ENCODE measurements at regions not wholly inside any gene's neighbourhood (a gene's known extent, or its start where the extent isn't known, plus 50 kb on each side); places are given as distances from the start of the nearest gene placed in this dataset.

GRCh38 chrX:106331606-106332005 is 163.5 kb downstream of the PWWP3B start:
- H3K36me3 ChIP-seq: no peaks in the 10 kb centered on the region
- no peak for DNase-seq (ENCODE audit: low spot score)
- no peak overlapping the region for H3K4me3 ChIP-seq
- H3K4me1 ChIP-seq: no peaks in the 10 kb centered on the region
- H3K27ac ChIP-seq: no peak overlapping the region
- no peaks in the 10 kb centered on the region for H3K9me3 ChIP-seq
- TF ChIP-seq CTCF (IDR thresholded peaks at IDR 0.05): no peak
- no peaks in the 10 kb centered on the region for H3K27me3 ChIP-seq

- Histone ChIP-seq H3K4me1 (no peaks in the 10 kb centered on the region), H3K36me3 (no peaks in the 10 kb centered on the region), H3K27me3 (no peaks in the 10 kb centered on the region), H3K9me3 (peaks cover 0 to 18% of the 10 kb centered on the region in 2 donors), H3K4me3 (no peak overlapping the region), H3K27ac (no peak overlapping the region)
- no peak for TF ChIP-seq CTCF (IDR thresholded peaks at IDR 0.05)
- DNase-seq (ENCODE audit: low spot score): no peak
Observed at GRCh38 chrX:106341823-106342222, 173.7 kb downstream of the PWWP3B start.

GRCh38 chrX:106356580-106356979 is 188.5 kb downstream of the PWWP3B start:
- Histone ChIP-seq H3K4me3 (no peak overlapping the region), H3K27ac (no peak overlapping the region), H3K36me3 (no peaks in the 10 kb centered on the region), H3K9me3 (no peaks in the 10 kb centered on the region), H3K27me3 (no peaks in the 10 kb centered on the region), H3K4me1 (no peaks in the 10 kb centered on the region)
- no peak for DNase-seq (ENCODE audit: low spot score)
- no peak for TF ChIP-seq CTCF (IDR thresholded peaks at IDR 0.05)

- Histone ChIP-seq H3K4me3 (no peak overlapping the region), H3K36me3 (no peaks in the 10 kb centered on the region), H3K27me3 (no peaks in the 10 kb centered on the region), H3K27ac (no peak overlapping the region), H3K4me1 (no peaks in the 10 kb centered on the region), H3K9me3 (no peaks in the 10 kb centered on the region)
- no peak for DNase-seq (ENCODE audit: low spot score)
- TF ChIP-seq CTCF (IDR thresholded peaks at IDR 0.05): no peak
Observed at GRCh38 chrX:106363214-106363613, 195.1 kb downstream of the PWWP3B start.

- TF ChIP-seq CTCF (IDR thresholded peaks at IDR 0.05): no peak
- H3K27me3 ChIP-seq: no peaks in the 10 kb centered on the region
- no peaks in the 10 kb centered on the region for H3K36me3 ChIP-seq
- no peak overlapping the region for H3K4me3 ChIP-seq
- no peaks in the 10 kb centered on the region for H3K9me3 ChIP-seq
- H3K27ac ChIP-seq: no peak overlapping the region
- DNase-seq (ENCODE audit: low spot score): no peak
- H3K4me1 ChIP-seq: no peaks in the 10 kb centered on the region
Observed at GRCh38 chrX:106378616-106379015, 210.5 kb downstream of the PWWP3B start.

- H3K27me3 ChIP-seq: no peaks in the 10 kb centered on the region
- H3K9me3 ChIP-seq: no peaks in the 10 kb centered on the region
- no peaks in the 10 kb centered on the region for H3K4me1 ChIP-seq
- H3K27ac ChIP-seq: no peak overlapping the region
- H3K4me3 ChIP-seq: no peak overlapping the region
- H3K36me3 ChIP-seq: no peaks in the 10 kb centered on the region
- TF ChIP-seq CTCF (IDR thresholded peaks at IDR 0.05): no peak
- no peak for DNase-seq (ENCODE audit: low spot score)
Observed at GRCh38 chrX:106391284-106391911, 220.4 kb upstream of the RADX start.

All from right atrium auricular region (tissue), 2 donors.